HG02798 (cell line): ENCODE measurements at regions not wholly inside any gene's neighbourhood (a gene's known extent, or its start where the extent isn't known, plus 50 kb on each side); places are given as distances from the start of the nearest gene placed in this dataset.

Experiments
- ATAC-seq: cut with Tn5 transposase; IDR thresholded peaks from one replicate; pipeline ENCODE4 v1.9.1; 2021; ENCODE audit warnings: mild to moderate bottlenecking; ENCODE audit not compliant: unreplicated experiment, poor library complexity

GRCh38 chr4:81625422-81626417 lies 154.0 kb upstream of the RASGEF1B start:
- ATAC-seq = no peak

- ATAC-seq = no peak
Measured at GRCh38 chr4:81623434-81623833, 151.7 kb upstream of the RASGEF1B start.

- ATAC-seq = no peak
Measured at GRCh38 chr4:81622474-81623184, 150.9 kb upstream of the RASGEF1B start.

- no peak for ATAC-seq
Measured at GRCh38 chr4:81622028-81622427, 150.3 kb upstream of the RASGEF1B start.

DNA sequence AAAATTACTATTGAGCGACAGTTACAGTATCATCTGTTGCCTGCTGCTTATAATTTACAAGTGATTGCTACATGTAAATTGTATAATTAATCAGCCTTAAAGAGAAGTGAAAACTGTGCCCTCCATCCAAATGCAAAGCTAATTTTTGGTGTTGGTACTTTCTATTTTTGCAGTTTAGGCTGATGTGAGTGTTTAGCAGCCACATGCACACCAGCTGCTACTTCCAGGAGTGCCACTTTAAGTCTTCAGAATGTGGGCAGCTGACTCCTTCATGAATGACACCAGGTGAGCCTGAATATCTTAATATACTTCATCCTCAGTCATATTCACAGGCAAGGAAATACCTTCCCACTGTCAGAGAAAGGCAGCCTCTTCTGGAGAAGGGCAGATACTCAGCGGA lies 149.8 kb upstream of the RASGEF1B start:
- no peak for ATAC-seq

GRCh38 chr4:81620442-81620841 lies 148.7 kb upstream of the RASGEF1B start:
- ATAC-seq = no peak

GRCh38 chr4:81617545-81617944 lies 145.8 kb upstream of the RASGEF1B start:
- no peak for ATAC-seq

DNA sequence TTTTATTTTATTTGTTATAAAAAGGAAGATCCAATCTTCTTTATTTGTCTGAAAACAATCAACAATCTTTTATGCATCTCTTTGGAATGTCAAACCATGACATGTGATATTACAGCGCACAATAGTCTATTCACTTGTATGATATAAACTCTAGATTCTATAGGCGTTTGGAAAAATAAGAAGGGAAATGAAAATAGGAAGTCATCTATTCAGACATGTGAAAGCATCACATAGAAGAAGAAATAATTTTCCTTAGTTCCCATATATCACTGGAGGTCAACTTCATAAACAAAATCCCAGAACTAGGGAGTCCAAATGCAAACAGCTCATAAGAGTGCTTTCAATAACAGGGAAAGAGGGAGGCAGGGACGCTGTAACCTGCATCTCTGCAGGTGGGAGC lies 139.5 kb upstream of the RASGEF1B start:
- no peak for ATAC-seq

- no peak for ATAC-seq
Measured at GRCh38 chr4:81609844-81610243, 138.1 kb upstream of the RASGEF1B start.

DNA sequence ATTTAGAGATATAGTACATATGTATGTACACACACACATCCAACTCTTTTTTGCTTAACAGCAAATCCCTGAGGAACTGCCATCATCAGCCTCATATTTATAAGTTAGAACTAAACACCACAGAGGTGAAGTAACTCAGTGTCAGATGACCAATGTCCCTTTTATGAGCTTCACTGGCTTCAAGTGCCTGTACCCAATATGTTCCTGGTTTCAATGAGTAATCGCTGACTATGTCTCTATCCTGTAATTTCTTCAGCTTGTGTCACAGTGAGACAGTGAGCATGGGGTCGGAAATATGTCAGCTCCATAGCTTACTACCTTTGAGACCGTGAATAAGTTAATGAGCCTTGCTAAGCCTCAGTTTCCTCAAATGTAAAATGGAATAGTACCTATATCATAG lies 136.2 kb upstream of the RASGEF1B start:
- ATAC-seq = no peak

DNA sequence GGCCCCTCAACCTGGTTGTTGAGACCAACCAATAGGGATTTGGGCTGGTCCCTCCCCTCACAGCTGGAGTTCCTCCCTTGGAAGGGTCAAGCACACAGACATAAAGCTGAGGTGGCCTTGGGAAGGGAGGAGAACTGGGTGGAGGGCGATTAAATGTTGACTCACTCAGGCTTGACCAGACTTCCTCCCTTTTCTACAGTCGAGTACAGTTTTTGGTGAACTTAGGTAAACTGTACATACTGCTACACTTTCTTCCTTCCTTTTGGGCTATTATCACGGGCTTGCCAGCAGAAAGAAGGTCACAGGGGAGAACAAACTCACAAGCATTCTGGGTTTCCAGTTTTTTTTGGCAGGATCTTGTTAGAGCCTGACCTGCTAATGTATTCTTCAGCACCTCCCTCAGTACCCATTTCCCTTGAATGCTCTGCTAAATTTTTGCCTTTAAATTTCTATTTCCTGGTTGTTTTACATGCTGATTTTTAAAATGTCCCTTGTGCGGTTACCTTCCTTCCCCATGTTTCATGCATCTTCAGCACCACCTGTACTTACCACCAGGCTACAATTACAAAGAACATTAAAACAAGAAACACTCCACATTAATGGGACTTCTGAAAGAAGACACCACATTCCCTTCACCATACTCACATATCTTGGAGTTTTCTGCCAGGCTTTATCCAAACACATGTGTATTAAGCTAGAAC lies 135.2 kb upstream of the RASGEF1B start:
- no peak for ATAC-seq

DNA sequence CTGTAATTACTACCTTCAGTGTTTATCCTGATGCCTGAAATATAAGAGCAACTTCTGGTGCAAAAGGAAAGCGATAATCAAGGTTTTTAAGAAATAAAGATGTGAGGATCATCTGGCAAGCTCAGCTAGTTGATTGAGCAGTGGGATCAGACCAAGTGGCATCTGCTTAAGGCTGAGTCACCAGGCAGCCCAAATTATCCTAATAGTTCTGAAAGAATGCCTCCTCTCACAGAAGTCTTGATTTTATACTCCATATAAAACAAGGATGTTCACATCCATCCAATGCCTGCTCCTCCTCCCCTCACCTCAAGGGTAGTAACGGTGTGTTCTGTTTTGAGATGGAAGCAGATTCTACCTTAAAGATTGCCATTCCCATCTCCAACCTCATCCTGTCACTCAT lies 134.5 kb upstream of the RASGEF1B start:
- ATAC-seq = no peak

DNA sequence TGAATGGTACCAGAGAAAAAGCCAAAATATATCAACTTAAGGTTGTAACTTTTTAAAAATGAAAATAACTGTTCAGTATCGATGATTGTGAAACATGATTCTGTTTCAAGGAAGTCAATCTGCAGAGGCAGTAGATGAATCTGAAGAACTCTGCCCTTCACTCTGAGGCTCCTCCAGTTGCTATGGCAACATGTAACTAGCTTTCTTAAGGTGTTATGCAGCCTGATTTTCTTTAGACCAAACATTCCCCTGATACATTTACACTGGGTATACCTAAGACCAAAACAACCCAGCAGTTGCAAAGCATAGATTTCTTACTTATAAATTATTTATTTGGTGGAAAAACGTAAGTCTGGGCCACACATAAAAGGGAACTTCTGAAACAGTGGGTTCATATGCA lies 133.6 kb upstream of the RASGEF1B start:
- ATAC-seq = no peak

- no peak for ATAC-seq
Measured at GRCh38 chr4:81604683-81605218, 133.0 kb upstream of the RASGEF1B start.

- no peak for ATAC-seq
Measured at GRCh38 chr4:81602854-81603253, 131.1 kb upstream of the RASGEF1B start.

DNA sequence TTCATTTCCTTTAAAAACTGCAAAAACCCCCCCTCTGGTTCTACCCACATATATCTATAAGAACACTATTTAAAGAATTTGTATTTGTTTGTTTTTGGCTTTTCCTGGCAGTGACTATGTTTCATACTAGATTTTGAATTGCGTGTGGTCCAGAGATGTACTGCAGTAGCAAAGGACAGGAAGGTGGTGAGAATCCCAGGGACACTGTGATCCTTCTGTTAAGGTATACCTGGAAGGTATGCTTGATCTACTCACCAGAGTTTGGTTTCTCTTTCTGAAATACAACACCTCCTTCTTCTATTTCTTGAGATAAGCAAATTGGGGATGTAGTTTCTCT lies 129.6 kb upstream of the RASGEF1B start:
- no peak for ATAC-seq

DNA sequence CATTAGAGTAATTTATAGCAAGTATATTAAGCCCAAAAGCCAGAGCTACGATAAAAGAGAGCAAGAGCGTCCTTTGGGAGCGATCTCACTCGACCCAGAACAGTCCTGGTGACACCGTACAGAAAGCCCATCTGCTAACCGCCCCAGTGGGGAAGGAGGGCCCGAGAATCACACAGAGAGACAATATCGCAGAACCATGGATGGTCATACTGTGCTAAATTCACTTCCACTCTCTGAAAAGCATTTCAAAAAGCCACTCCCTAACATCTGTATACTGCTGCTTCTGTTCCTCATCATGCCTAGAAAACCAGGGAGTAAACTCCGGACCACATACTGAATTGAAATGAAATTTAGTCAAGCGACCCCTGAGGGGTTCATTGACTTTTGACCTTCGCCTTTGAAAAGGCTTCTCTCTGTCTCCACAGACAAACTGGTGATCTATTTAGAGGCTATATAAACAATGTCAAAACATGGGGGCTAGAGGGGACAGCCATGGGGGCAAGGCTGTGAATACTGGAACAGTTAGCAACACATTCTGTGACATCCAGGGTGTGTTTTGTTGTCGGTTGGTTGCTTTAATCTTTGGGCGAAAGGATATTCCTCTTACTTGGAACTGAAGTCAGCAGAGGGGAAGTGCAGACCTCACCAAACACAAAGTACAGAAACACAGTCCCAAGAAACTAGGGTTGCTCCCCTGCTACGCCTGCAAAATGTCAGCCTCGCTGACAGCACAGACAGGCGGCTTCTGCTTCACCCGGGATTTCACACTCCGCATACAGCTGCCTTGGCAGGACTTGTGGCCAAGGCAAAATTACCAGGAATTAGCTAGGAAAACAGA lies 129.0 kb upstream of the RASGEF1B start:
- no peak for ATAC-seq

GRCh38 chr4:81599742-81600380 lies 128.2 kb upstream of the RASGEF1B start:
- ATAC-seq = no peak

- no peak for ATAC-seq
Measured at GRCh38 chr4:81595798-81596610, 124.3 kb upstream of the RASGEF1B start.
